Bone marrow (tissue), 2 donors: ENCODE measurements at regions not wholly inside any gene's neighbourhood (a gene's known extent, or its start where the extent isn't known, plus 50 kb on each side); places are given as distances from the start of the nearest gene placed in this dataset.
"Not testable (repeated sequence)": the region's sequence is repeated elsewhere in the genome, so short reads cannot be mapped to it uniquely, and the experiment has no call there.

Experiments used
- DNase-seq, 2 donors: peaks; one replicate each; lab custom pipeline; 2025; lab: John Stamatoyannopoulos, UW

- DNase-seq, result no peak
Observed at GRCh38 chr2:5617796-5618195, 74.4 kb upstream of the SOX11 start.

GRCh38 chr2:5618271-5618670, 73.9 kb upstream of the SOX11 start:
- DNase-seq, result no peak

- DNase-seq, result not testable (repeated sequence)
Observed at GRCh38 chr2:5625556-5626065, 66.6 kb upstream of the SOX11 start.

- not testable (repeated sequence) for DNase-seq
Observed at GRCh38 chr2:5628484-5628883, 63.7 kb upstream of the SOX11 start.

GRCh38 chr2:5629510-5629909, 62.7 kb upstream of the SOX11 start:
- not testable (repeated sequence) for DNase-seq

- DNase-seq, result not testable (repeated sequence)
Observed at GRCh38 chr2:5637051-5637450, 55.1 kb upstream of the SOX11 start.
